HepG2 (cell line): ENCODE measurements at regions not wholly inside any gene's neighbourhood (a gene's known extent, or its start where the extent isn't known, plus 50 kb on each side); places are given as distances from the start of the nearest gene placed in this dataset.

Source experiments
- ATAC-seq: fragments of 200-7000 bp; cut with Tn5 transposase; 3 replicates; pipeline ENCODE4 v1.9.1; 2020; ENCODE audit warnings: mild to moderate bottlenecking, moderate library complexity
- BruUV-seq: library from RNA; stranded (reverse); fragments of 400-500 nt; replicated peaks from 2 replicates; lab custom pipeline; 2021; lab: Mats Ljungman, UMichigan
- CTCF ChIA-PET: fragments of 300-600 bp; formaldehyde crosslinking; extraction: SDS; loops from one replicate; lab custom pipeline; 2021; ENCODE audit warnings: low total read pairs, inconsistent platforms, low intra/inter-chr PET ratio; lab: Yijun Ruan, JAX
- POLR2A ChIA-PET: fragments of 350-600 bp; sonication (Branson Sonifier 250); formaldehyde crosslinking; loops from one replicate; lab custom pipeline; 2020; ENCODE audit warnings: antibody characterized with exemption, inconsistent platforms; lab: Yijun Ruan, JAX
- DNase-seq: peaks from one replicate; pipeline ENCODE4 v3.0.0-alpha.2; 2015; ENCODE audit warnings: low spot score
- FAIRE-seq: peaks from 3 replicates; lab custom pipeline; 2011; peaks lifted over from hg19 to GRCh38; lab: Jason Lieb, UNC
- H2AFZ ChIP-seq: one replicate; pipeline ENCODE4 v1.6.1; 2011; ENCODE audit warnings: low read length, inconsistent platforms
- H3K27ac ChIP-seq: fragments of 300-600 bp; 3 replicates; pipeline ENCODE4 v1.8.0; 2011; ENCODE audit warnings: mixed run types, mild to moderate bottlenecking, mixed read lengths, low read length, inconsistent platforms; ENCODE audit not compliant: insufficient read depth; ENCODE audit errors: extremely low read length
- H3K27me3 ChIP-seq, 2 experiments: fragments of 200-600 bp in 1 of 2; 2 replicates in 1 of 2; 3 replicates in 1 of 2; pipeline versions ENCODE4 v1.6.0 to v1.8.0; 2011; ENCODE audit warnings: low read length in 2 of 2, mild to moderate bottlenecking in 2 of 2, moderate library complexity in 2 of 2, inconsistent platforms in 1 of 2; ENCODE audit not compliant: insufficient read depth in 2 of 2, control insufficient read depth in 1 of 2
- H3K36me3 ChIP-seq, 2 experiments: fragments of 200-600 bp in 1 of 2; replicated peaks in 1 of 2; 2 replicates in 1 of 2; 3 replicates in 1 of 2; pipeline versions ENCODE4 v1.5.1 to v1.8.0; 2011; ENCODE audit warnings: low read length in 2 of 2, inconsistent platforms in 1 of 2; ENCODE audit not compliant: insufficient read depth in 2 of 2, control insufficient read depth in 1 of 2
- H3K4me1 ChIP-seq: 2 replicates; pipeline ENCODE4 v1.5.1; 2012; ENCODE audit warnings: low read length, inconsistent platforms; ENCODE audit not compliant: insufficient read depth
- H3K4me2 ChIP-seq: 2 replicates; pipeline ENCODE4 v1.6.0; 2011; ENCODE audit warnings: low read depth, low read length, inconsistent platforms
- H3K4me3 ChIP-seq, 3 experiments: fragments of 200-600 bp in 1 of 3; sonication (generic), shearing (Covaris generic) in 1 of 3; replicated peaks in 1 of 3; 2 replicates each; pipeline ENCODE4 v1.5.1; 2011 to 2016; ENCODE audit warnings: low read length in 3 of 3, inconsistent platforms in 2 of 3, low read depth in 2 of 3, mild to moderate bottlenecking in 2 of 3, control low read depth in 1 of 3, mixed read lengths in 1 of 3; ENCODE audit not compliant: insufficient read depth in 1 of 3
- H3K79me2 ChIP-seq: one replicate; pipeline ENCODE4 v1.6.1; 2011; ENCODE audit warnings: low read length, inconsistent platforms; ENCODE audit not compliant: insufficient read depth
- H3K9ac ChIP-seq: 2 replicates; pipeline ENCODE4 v1.6.0; 2011; ENCODE audit warnings: mild to moderate bottlenecking, low read depth, low read length, inconsistent platforms; ENCODE audit not compliant: insufficient read depth
- H3K9me3 ChIP-seq: 2 replicates; pipeline ENCODE4 v1.5.1; 2012; ENCODE audit warnings: mild to moderate bottlenecking, low read length
- H4K20me1 ChIP-seq: 2 replicates; pipeline ENCODE4 v1.6.0; 2011; ENCODE audit warnings: inconsistent platforms, mild to moderate bottlenecking, low read length, moderate library complexity; ENCODE audit not compliant: insufficient read depth
- MAFK ChIP-seq, 2 experiments: IDR thresholded peaks in 1 of 2; conservative IDR thresholded peaks in 1 of 2; 2 replicates each; pipeline ENCODE4 v1.6.1; 2011; ENCODE audit warnings: improper control_type of control experiment in 2 of 2, low read length in 2 of 2
- PITX1 ChIP-seq: sonication (generic); formaldehyde crosslinking; IDR thresholded peaks from 2 replicates; pipeline ENCODE4 v1.5.1; 2020; ENCODE audit warnings: mild to moderate bottlenecking, missing genetic modification reagents
- RBM39 ChIP-seq: fragments of 200-400 bp; formaldehyde crosslinking; IDR thresholded peaks from one replicate; pipeline ENCODE4 v1.6.1; 2018; ENCODE audit warnings: antibody characterized with exemption, mild to moderate bottlenecking, low read depth, low read length; ENCODE audit not compliant: poor library complexity, severe bottlenecking
- SMYD3 ChIP-seq: sonication (generic); formaldehyde crosslinking; IDR thresholded peaks from 2 replicates; pipeline ENCODE4 v1.8.1; 2023; ENCODE audit warnings: mild to moderate bottlenecking, missing genetic modification reagents
- U2AF2 ChIP-seq: fragments of 200-400 bp; formaldehyde crosslinking; IDR thresholded peaks from 2 replicates; pipeline ENCODE4 v1.6.1; 2017; ENCODE audit warnings: low read depth, mild to moderate bottlenecking, low read length
- ZNF550 ChIP-seq: sonication (generic); formaldehyde crosslinking; IDR thresholded peaks from 2 replicates; pipeline ENCODE4 v1.4.0; 2020; ENCODE audit warnings: mild to moderate bottlenecking, missing genetic modification reagents, borderline replicate concordance
- ZNF558 ChIP-seq: sonication (generic); formaldehyde crosslinking; IDR thresholded peaks from 2 replicates; pipeline ENCODE4 v1.9.0; 2022; ENCODE audit warnings: mild to moderate bottlenecking, missing genetic modification reagents, borderline replicate concordance
- ZNF607 ChIP-seq: sonication (generic); formaldehyde crosslinking; IDR thresholded peaks from 2 replicates; pipeline ENCODE4 v1.5.1; 2020; ENCODE audit warnings: missing genetic modification reagents, mild to moderate bottlenecking, borderline replicate concordance
- ZNF746 ChIP-seq: sonication (generic); formaldehyde crosslinking; IDR thresholded peaks from 2 replicates; pipeline ENCODE4 v1.8.0; 2022; ENCODE audit warnings: mild to moderate bottlenecking, missing genetic modification reagents
- ZNF883 ChIP-seq: sonication (generic); formaldehyde crosslinking; IDR thresholded peaks from 2 replicates; pipeline ENCODE4 v1.5.1; 2020; ENCODE audit warnings: mild to moderate bottlenecking, missing genetic modification reagents; ENCODE audit errors: not compliant biosample characterization
- WGBS: methylation state at CpG from one replicate; pipeline ENCODE4 v1.1.6; 2017; ENCODE audit warnings: low lambda C conversion rate; 5-methylcytosine and 5-hydroxymethylcytosine counted together
- in situ Hi-C: cut with HindIII; loops from 2 replicates; pipeline ENCODE4 v1.10.0; 2017; ENCODE audit warnings: low pct_unique_long_range_greater_than_20kb; ENCODE audit not compliant: extremely low pct_ligation_motif_present
- intact Hi-C: fragments of 100-400 bp; cut with micrococcal nuclease; formaldehyde crosslinking; loops from one replicate; pipeline ENCODE4 v1.10.0; 2022; ENCODE audit not compliant: unreplicated experiment
- TF ChIP-seq, protein P1 (sequence below): sonication (generic); formaldehyde crosslinking; IDR thresholded peaks from 2 replicates; pipeline ENCODE4 v1.5.1; 2020; ENCODE audit warnings: mild to moderate bottlenecking, missing genetic modification reagents
- TF ChIP-seq, protein P2 (sequence below): sonication (generic); formaldehyde crosslinking; IDR thresholded peaks from 2 replicates; pipeline ENCODE4 v1.4.0; 2020; ENCODE audit warnings: mild to moderate bottlenecking, low read depth, missing genetic modification reagents

DNA sequence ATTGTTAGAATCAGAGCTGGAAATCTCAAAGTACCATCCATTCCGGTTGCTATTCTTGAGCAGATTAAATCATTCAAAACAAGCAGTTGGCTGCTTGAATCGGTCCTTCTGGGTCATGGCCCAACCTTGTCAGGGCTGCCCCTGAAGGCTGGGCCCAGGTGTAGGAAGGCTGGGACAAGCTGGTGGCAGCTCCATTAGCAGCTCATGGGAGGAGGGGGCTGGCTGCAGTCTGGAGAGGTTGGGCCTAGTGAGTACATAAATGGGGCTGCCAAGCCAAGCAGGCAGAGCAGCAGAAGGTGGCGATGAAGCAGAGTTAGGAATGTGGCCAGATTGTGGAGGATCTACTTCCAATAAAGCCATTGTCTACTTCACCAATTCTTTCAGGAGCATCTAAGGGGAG, 81.4 kb downstream of the ADCYAP1 start:
- POLR2A ChIA-PET, result no interaction called here
- 13% methylated on average over 3 of the region's 3 CpGs for WGBS
- CTCF ChIA-PET, result no interaction called here
- Histone ChIP-seq H3K4me2 (no peak overlapping the region), H2AFZ (no peak overlapping the region), H3K4me1 (no peaks in the 10 kb centered on the region), H3K9me3 (no peaks in the 10 kb centered on the region), H4K20me1 (no peaks in the 10 kb centered on the region), H3K36me3 (no peaks in the 10 kb centered on the region), H3K27ac (no peak overlapping the region), H3K4me3 (no peak overlapping the region), H3K79me2 (no peaks in the 10 kb centered on the region), H3K27me3 (no peaks in the 10 kb centered on the region), H3K9ac (no peak overlapping the region)
- no TSS peak for BruUV-seq
- FAIRE-seq (no peak), DNase-seq (no peak), ATAC-seq (no peak)
- TF ChIP-seq ZNF550 (CRISPR knock-in tag) (no peak), U2AF2 (no peak), PITX1 (no peak), RBM39 (no peak), ZNF607 (CRISPR knock-in tag) (no peak), ZNF558 (CRISPR knock-in tag) (no peak), MAFK (conservative IDR thresholded peaks at IDR 0.05 in 1 of 2, IDR thresholded peaks at IDR 0.05 in 1 of 2; ENCODE audit: low read length in 2 of 2) (no peak), ZNF883 (CRISPR knock-in tag) (no peak), ZNF746 (no peak), SMYD3 (CRISPR knock-in tag) (no peak)
- TF ChIP-seq, protein P1, sequence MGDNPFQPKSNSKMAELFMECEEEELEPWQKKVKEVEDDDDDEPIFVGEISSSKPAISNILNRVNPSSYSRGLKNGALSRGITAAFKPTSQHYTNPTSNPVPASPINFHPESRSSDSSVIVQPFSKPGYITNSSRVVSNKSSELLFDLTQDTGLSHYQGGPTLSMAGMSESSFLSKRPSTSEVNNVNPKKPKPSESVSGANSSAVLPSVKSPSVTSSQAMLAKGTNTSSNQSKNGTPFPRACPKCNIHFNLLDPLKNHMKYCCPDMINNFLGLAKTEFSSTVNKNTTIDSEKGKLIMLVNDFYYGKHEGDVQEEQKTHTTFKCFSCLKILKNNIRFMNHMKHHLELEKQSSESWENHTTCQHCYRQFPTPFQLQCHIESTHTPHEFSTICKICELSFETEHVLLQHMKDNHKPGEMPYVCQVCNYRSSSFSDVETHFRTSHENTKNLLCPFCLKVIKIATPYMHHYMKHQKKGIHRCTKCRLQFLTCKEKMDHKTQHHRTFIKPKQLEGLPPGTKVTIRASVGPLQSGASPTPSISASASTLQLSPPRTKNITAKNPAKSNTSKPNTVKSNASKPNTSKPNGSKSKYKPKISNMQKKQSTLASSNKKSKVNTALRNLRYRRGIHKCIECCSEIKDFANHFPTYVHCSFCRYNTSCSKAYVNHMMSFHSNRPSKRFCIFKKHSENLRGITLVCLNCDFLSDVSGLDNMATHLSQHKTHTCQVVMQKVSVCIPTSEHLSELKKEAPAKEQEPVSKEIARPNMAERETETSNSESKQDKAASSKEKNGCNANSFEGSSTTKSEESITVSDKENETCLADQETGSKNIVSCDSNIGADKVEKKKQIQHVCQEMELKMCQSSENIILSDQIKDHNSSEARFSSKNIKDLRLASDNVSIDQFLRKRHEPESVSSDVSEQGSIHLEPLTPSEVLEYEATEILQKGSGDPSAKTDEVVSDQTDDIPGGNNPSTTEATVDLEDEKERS (CRISPR knock-in tag), result no peak
- TF ChIP-seq, protein P2, sequence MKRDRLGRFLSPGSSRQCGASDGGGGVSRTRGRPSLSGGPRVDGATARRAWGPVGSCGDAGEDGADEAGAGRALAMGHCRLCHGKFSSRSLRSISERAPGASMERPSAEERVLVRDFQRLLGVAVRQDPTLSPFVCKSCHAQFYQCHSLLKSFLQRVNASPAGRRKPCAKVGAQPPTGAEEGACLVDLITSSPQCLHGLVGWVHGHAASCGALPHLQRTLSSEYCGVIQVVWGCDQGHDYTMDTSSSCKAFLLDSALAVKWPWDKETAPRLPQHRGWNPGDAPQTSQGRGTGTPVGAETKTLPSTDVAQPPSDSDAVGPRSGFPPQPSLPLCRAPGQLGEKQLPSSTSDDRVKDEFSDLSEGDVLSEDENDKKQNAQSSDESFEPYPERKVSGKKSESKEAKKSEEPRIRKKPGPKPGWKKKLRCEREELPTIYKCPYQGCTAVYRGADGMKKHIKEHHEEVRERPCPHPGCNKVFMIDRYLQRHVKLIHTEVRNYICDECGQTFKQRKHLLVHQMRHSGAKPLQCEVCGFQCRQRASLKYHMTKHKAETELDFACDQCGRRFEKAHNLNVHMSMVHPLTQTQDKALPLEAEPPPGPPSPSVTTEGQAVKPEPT (CRISPR knock-in tag), result no peak
- in situ Hi-C loops, result no loop called here
- intact Hi-C loops, result no loop called here
